Mesodermal cell (in vitro differentiated cells): ENCODE measurements at regions not wholly inside any gene's neighbourhood (a gene's known extent, or its start where the extent isn't known, plus 50 kb on each side); places are given as distances from the start of the nearest gene placed in this dataset.

ENCODE experiments used
- H3K27ac ChIP-seq: 2 replicates; pipeline ENCODE4 v1.7.0; 2013; ENCODE audit warnings: mild to moderate bottlenecking, low read depth, low read length, moderate library complexity; ENCODE audit not compliant: severe bottlenecking
- H3K36me3 ChIP-seq: 2 replicates; pipeline ENCODE4 v1.7.1; 2013; ENCODE audit warnings: mild to moderate bottlenecking, low read length, moderate library complexity; ENCODE audit not compliant: control insufficient read depth, insufficient read depth
- H3K4me1 ChIP-seq: one replicate; pipeline ENCODE4 v1.7.1; 2013; ENCODE audit warnings: mild to moderate bottlenecking, low read length; ENCODE audit not compliant: insufficient read depth, control insufficient read depth, poor library complexity, severe bottlenecking
- H3K4me3 ChIP-seq: 2 replicates; pipeline ENCODE4 v1.7.0; 2013; ENCODE audit warnings: low read length, control low read depth, mild to moderate bottlenecking; ENCODE audit not compliant: insufficient read depth, poor library complexity, severe bottlenecking; ENCODE audit errors: extremely low read depth
- H3K9me3 ChIP-seq: 2 replicates; pipeline ENCODE4 v1.7.1; 2013; ENCODE audit warnings: mild to moderate bottlenecking, low read length, moderate library complexity; ENCODE audit not compliant: control insufficient read depth
- WGBS, 2 experiments: methylation state at CpG; one replicate each; pipeline ENCODE4 v1.1.5; 2013; ENCODE audit warnings: missing lambda C conversion rate in 2 of 2; ENCODE audit not compliant: insufficient coverage in 2 of 2; 5-methylcytosine and 5-hydroxymethylcytosine counted together

GRCh38 chr20:39108746-39109145, 146.6 kb downstream of the DHX35 start:
- peaks cover 8% of the 10 kb centered on the region for H3K4me1 ChIP-seq
- H3K9me3 ChIP-seq, result no peaks in the 10 kb centered on the region
- no peak overlapping the region for H3K27ac ChIP-seq
- WGBS, 2 experiments, result 70% methylated on average over 3 of the region's 5 CpGs; no CpG with 5 or more reads in 1 of the 2 experiments
- no peaks in the 10 kb centered on the region for H3K36me3 ChIP-seq
- no peak overlapping the region for H3K4me3 ChIP-seq

- no peak overlapping the region for H3K27ac ChIP-seq
- WGBS, 2 experiments, result 90 to 100% methylated on average over 4 of the region's 5 CpGs
- H3K9me3 ChIP-seq, result no peaks in the 10 kb centered on the region
- peaks cover 8% of the 10 kb centered on the region for H3K4me1 ChIP-seq
- no peak overlapping the region for H3K4me3 ChIP-seq
- H3K36me3 ChIP-seq, result no peaks in the 10 kb centered on the region
Measured at GRCh38 chr20:39107741-39108140, 145.6 kb downstream of the DHX35 start.

- Histone ChIP-seq H3K36me3 (no peaks in the 10 kb centered on the region), H3K27ac (no peak overlapping the region), H3K4me3 (no peak overlapping the region), H3K4me1 (peaks cover 8% of the 10 kb centered on the region), H3K9me3 (no peaks in the 10 kb centered on the region)
- WGBS, 2 experiments, result 100% methylated on average over 1 of the region's 3 CpGs; no CpG with 5 or more reads in 1 of the 2 experiments
Measured at GRCh38 chr20:39106791-39107190, 144.6 kb downstream of the DHX35 start.

- Histone ChIP-seq H3K9me3 (no peaks in the 10 kb centered on the region), H3K36me3 (no peaks in the 10 kb centered on the region), H3K4me3 (no peak overlapping the region), H3K27ac (no peak overlapping the region), H3K4me1 (peaks cover 8% of the 10 kb centered on the region)
- WGBS, 2 experiments, result 81 to 95% methylated on average over 5 of the region's 5 CpGs
Measured at GRCh38 chr20:39105551-39105950, 143.4 kb downstream of the DHX35 start.

- Histone ChIP-seq H3K4me3 (no peak overlapping the region), H3K4me1 (peaks cover 6% of the 10 kb centered on the region), H3K9me3 (no peaks in the 10 kb centered on the region), H3K36me3 (no peaks in the 10 kb centered on the region), H3K27ac (no peak overlapping the region)
- no CpG with 5 or more reads among the region's 1 CpG for WGBS, 2 experiments
Measured at GRCh38 chr20:39103732-39104131, 141.6 kb downstream of the DHX35 start.

GRCh38 chr20:39103305-39103704, 141.2 kb downstream of the DHX35 start:
- Histone ChIP-seq H3K4me1 (peaks cover 2% of the 10 kb centered on the region), H3K27ac (no peak overlapping the region), H3K9me3 (no peaks in the 10 kb centered on the region), H3K36me3 (no peaks in the 10 kb centered on the region), H3K4me3 (no peak overlapping the region)
- 89 to 92% methylated on average over 4 of the region's 4 CpGs for WGBS, 2 experiments

GRCh38 chr20:39101895-39102294, 139.8 kb downstream of the DHX35 start:
- H3K4me1 ChIP-seq, result no peaks in the 10 kb centered on the region
- no peaks in the 10 kb centered on the region for H3K9me3 ChIP-seq
- H3K4me3 ChIP-seq, result no peak overlapping the region
- WGBS, 2 experiments, result 90 to 97% methylated on average over 3 of the region's 3 CpGs
- H3K27ac ChIP-seq, result no peak overlapping the region
- H3K36me3 ChIP-seq, result no peaks in the 10 kb centered on the region

- no peaks in the 10 kb centered on the region for H3K36me3 ChIP-seq
- no peak overlapping the region for H3K4me3 ChIP-seq
- H3K27ac ChIP-seq, result no peak overlapping the region
- WGBS, 2 experiments, result 75% methylated on average over 4 of the region's 6 CpGs; no CpG with 5 or more reads in 1 of the 2 experiments
- no peaks in the 10 kb centered on the region for H3K4me1 ChIP-seq
- H3K9me3 ChIP-seq, result no peaks in the 10 kb centered on the region
Measured at GRCh38 chr20:39100691-39101090, 138.5 kb downstream of the DHX35 start.

- H3K27ac ChIP-seq, result no peak overlapping the region
- no peaks in the 10 kb centered on the region for H3K4me1 ChIP-seq
- no peaks in the 10 kb centered on the region for H3K36me3 ChIP-seq
- no peaks in the 10 kb centered on the region for H3K9me3 ChIP-seq
- H3K4me3 ChIP-seq, result no peak overlapping the region
- 60 to 93% methylated on average over 2 to 3 of the region's 3 CpGs for WGBS, 2 experiments
Measured at GRCh38 chr20:39097889-39098288, 135.7 kb downstream of the DHX35 start.

- no peak overlapping the region for H3K27ac ChIP-seq
- H3K36me3 ChIP-seq, result no peaks in the 10 kb centered on the region
- H3K4me3 ChIP-seq, result no peak overlapping the region
- H3K9me3 ChIP-seq, result no peaks in the 10 kb centered on the region
- WGBS, 2 experiments, result 88 to 100% methylated on average over 1 of the region's 1 CpG
- H3K4me1 ChIP-seq, result no peaks in the 10 kb centered on the region
Measured at GRCh38 chr20:39095870-39096269, 133.7 kb downstream of the DHX35 start.

GRCh38 chr20:39094391-39094790, 132.2 kb downstream of the DHX35 start:
- Histone ChIP-seq H3K4me3 (no peak overlapping the region), H3K4me1 (no peaks in the 10 kb centered on the region), H3K36me3 (no peaks in the 10 kb centered on the region), H3K9me3 (no peaks in the 10 kb centered on the region), H3K27ac (no peak overlapping the region)
- WGBS, 2 experiments, result 80 to 100% methylated on average over 1 of the region's 1 CpG
